RWPE1 (cell line): ENCODE measurements at regions not wholly inside any gene's neighbourhood (a gene's known extent, or its start where the extent isn't known, plus 50 kb on each side); places are given as distances from the start of the nearest gene placed in this dataset.
"Not testable (repeated sequence)": the region's sequence is repeated elsewhere in the genome, so short reads cannot be mapped to it uniquely, and the experiment has no call there.

Experiments used
- CTCF ChIA-PET: fragments of 350-600 bp; sonication (Branson Sonifier 250); formaldehyde crosslinking; extraction: SDS; loops from one replicate; lab custom pipeline; 2021; lab: Yijun Ruan, JAX
- POLR2A ChIA-PET: fragments of 400-600 bp; formaldehyde crosslinking; extraction: SDS; loops from one replicate; lab custom pipeline; 2020; ENCODE audit warnings: antibody characterized with exemption; ENCODE audit not compliant: low non-redundant PET; lab: Yijun Ruan, JAX
- DNase-seq: peaks from one replicate; pipeline ENCODE4 v3.0.0; 2012; ENCODE audit warnings: low spot score
- H3K27ac ChIP-seq: fragments of 450-650 bp; 2 replicates; pipeline ENCODE4 v1.5.1; 2017

- DNase-seq, CTCF ChIA-PET, POLR2A ChIA-PET, H3K27ac ChIP-seq: not testable (repeated sequence)
Measured at GRCh38 chr2:111447482-111447881, 326.8 kb downstream of the BCL2L11 start.

DNA sequence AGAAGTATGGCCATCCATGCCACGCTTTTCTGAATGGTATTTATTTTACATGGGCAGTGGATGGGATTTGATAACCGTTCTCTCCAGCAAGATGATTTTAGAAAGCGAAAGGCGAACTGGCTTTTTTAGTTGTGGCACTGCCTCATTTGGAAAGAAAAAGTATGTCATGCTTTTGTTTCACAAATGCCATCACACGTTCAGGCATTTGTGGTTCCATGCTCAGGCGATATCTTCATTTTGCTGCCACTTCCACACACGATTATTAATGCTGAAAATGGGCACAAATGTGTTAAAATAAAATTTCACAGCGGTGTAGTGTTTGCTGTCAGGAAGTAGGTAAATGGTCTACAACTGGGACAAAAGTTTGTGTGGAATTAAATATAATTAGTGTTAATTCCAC, 328.1 kb downstream of the BCL2L11 start:
- DNase-seq, CTCF ChIA-PET, H3K27ac ChIP-seq, POLR2A ChIA-PET: not testable (repeated sequence)

- POLR2A ChIA-PET, CTCF ChIA-PET, H3K27ac ChIP-seq, DNase-seq: not testable (repeated sequence)
Measured at GRCh38 chr2:111450526-111450925, 329.8 kb downstream of the BCL2L11 start.

- H3K27ac ChIP-seq, CTCF ChIA-PET, POLR2A ChIA-PET, DNase-seq: not testable (repeated sequence)
Measured at GRCh38 chr2:111451692-111452199, 331.0 kb downstream of the BCL2L11 start.

DNA sequence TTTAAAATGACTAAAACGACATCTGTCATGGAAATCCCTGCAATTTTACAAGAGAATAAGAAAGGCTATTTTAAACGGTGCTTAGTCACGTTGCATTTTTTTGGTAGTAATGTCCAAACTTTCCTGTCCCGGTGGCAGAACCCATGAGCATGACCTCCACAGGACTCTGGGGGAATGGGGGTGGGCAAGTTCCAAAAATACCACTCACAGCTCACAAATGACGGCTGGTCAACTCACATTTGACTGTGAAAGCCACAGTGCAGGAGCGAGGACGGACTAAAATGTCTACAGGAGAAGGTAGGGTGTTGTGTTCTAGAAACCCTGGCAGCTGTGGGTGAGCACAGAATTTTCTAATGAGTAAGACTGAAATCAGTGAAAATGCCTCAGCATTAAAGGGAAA, 331.5 kb downstream of the BCL2L11 start:
- H3K27ac ChIP-seq, CTCF ChIA-PET, POLR2A ChIA-PET, DNase-seq: not testable (repeated sequence)

GRCh38 chr2:111453308-111453707, 332.6 kb downstream of the BCL2L11 start:
- H3K27ac ChIP-seq, DNase-seq, POLR2A ChIA-PET, CTCF ChIA-PET: not testable (repeated sequence)

GRCh38 chr2:111453816-111454215, 333.1 kb downstream of the BCL2L11 start:
- DNase-seq, POLR2A ChIA-PET, H3K27ac ChIP-seq, CTCF ChIA-PET: not testable (repeated sequence)

DNA sequence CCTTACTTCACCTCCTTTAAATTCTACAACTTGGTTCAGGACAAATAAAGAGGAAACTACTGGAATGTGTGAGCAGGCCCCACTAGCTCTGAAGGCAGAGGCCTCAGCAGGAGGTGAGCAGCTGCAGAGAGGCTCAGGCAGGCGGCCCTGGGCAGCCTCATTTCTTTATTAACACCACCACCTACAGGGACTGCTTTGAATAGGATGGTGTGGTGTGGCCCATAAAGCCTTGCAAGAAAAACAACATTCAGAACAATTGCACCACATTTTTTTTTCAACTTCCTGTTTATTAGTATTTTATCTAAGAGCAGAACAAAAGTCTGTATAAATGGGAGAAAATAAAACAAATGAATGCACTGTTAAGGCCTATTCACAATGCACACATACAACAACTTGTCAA, 333.7 kb downstream of the BCL2L11 start:
- CTCF ChIA-PET, POLR2A ChIA-PET, H3K27ac ChIP-seq, DNase-seq: not testable (repeated sequence)

GRCh38 chr2:111455016-111456015, 334.6 kb downstream of the BCL2L11 start:
- H3K27ac ChIP-seq, result not testable (repeated sequence)

DNA sequence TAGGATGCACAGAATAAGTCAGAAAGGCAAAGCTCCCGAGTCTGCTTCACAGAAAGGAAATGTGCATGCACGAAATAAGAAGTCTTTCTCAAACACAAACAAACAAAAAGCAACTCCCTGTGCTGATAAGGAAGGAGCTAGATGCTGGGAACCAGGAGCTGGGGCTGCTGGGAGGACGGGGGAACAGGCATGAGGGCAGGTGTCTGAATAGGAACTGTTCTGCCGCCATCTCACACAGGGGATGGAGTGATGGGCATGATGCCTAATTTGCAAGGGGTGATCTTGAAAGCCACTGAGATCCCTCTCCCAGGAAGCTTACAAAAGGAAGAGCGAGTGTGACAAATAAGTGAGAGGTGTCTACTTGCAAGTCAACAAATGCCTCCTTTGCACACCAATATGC, 336.5 kb downstream of the BCL2L11 start:
- POLR2A ChIA-PET, DNase-seq, H3K27ac ChIP-seq, CTCF ChIA-PET: not testable (repeated sequence)

More at GRCh38 chr2:111455016-111456015, 334.6 kb downstream of the BCL2L11 start:
- DNase-seq, CTCF ChIA-PET, POLR2A ChIA-PET: not testable (repeated sequence)

DNA sequence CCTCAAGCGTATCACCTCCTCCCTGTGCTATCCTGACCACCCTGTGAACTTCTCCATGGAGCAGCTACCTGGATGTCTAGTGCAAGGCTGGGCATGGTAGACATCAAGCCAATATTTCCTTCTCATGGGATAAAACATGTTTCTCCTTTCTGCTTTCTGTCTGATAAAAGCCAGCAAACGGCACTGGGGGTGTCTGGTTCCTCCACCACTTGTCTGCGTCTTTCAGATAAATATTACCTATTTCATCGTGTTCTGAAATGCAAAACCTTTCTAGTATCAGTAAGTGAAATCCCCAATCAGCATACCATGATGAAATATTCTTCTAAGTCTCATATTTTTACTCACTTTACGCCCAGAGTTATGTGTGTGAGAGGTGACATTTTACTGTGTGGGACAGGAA, 340.2 kb downstream of the BCL2L11 start:
- CTCF ChIA-PET, DNase-seq, POLR2A ChIA-PET, H3K27ac ChIP-seq: not testable (repeated sequence)

DNA sequence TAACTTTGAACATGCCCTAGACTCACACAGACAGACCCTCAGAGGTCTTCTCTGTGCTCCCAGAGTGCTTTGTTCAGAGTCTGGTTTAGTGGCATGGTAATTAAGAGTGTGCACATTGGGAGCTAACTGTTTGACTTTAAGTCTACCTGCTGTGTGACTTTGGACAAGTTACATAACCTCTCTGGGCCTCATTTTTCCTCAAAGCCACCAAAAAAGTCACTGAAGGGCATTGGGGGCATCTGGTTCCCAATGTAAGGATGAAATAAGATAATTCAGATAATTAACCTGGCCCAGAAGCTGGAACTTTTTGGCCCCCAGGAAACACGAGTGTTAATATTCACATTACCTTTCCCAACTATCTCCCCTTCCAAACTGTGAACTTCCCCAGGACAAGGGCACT, 341.1 kb downstream of the BCL2L11 start:
- CTCF ChIA-PET, H3K27ac ChIP-seq, DNase-seq, POLR2A ChIA-PET: not testable (repeated sequence)

DNA sequence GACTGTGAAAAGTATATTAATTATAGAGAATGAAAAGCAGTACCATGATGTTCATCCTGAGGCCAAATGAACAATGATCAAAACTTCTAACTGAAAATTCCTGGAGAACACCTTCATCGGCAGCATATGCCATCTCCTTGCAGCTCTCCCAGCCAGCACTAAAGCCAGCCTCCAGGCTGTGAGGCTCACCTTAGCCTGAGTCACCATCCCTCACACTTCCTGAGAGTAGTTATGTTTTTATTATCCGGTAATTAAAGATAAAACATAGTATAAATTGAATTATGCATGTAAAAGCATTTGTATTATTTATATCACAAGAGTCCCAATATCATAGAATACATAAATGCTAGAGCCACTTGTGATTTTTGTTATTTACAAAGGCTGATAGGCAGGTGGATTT, 341.9 kb downstream of the BCL2L11 start:
- CTCF ChIA-PET, POLR2A ChIA-PET, H3K27ac ChIP-seq, DNase-seq: not testable (repeated sequence)

DNA sequence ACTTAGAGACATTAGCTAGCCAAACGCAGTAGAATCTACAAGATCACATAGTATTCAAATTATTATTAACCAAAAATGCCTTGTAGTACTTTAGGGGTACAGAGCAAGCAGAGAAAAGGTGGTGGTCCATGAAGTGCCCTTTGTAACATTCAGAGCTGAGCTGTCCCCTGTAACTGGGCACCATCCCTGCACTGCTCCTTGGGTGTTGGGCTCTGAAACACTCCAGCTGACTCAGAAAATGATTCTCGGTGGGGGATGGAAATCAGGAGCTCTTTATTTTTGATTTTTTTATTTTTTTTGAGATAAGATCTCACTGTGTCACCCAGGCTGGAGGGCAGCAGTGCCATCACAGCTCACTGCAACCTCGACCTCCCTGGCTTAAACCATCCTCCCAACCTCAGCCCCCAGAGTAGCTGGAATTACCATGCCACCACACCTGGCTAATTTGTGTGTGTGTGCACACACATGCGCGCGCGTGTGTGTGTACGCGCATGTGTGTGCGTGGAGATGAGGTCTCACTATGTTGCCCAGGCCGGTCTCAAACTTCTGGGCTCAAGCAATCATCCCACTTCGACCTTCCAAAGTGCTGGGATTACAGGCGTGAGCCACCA, 342.6 kb downstream of the BCL2L11 start:
- H3K27ac ChIP-seq, result peak overlapping the region; percentile 55; the same call in 1 of the 2 replicates

DNA sequence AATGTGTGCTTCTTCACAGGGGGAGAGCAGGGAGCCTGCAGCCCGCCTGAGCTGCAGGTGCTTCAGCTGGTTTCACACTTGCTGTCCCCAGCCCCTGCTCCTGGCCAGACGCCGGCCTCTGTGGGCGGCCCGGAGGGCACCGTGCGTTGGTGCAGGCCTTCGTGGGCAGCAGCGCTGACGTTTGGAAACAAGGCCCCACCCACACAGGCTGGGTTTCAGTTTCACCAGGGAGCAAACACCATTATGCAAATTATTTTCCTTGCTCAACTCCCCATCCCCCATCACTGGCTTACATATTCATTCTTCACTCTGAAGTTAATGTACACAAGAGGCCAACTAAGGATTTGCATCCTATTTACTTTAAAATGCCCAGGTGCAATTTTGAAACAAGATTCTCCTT, 343.2 kb downstream of the BCL2L11 start:
- POLR2A ChIA-PET, CTCF ChIA-PET, DNase-seq: not testable (repeated sequence)
- peak overlapping the region; percentile 55; the same call in 1 of the 2 replicates for H3K27ac ChIP-seq

More for the DNA sequence above, 342.6 kb downstream of the BCL2L11 start:
- POLR2A ChIA-PET, CTCF ChIA-PET, DNase-seq: not testable (repeated sequence)

DNA sequence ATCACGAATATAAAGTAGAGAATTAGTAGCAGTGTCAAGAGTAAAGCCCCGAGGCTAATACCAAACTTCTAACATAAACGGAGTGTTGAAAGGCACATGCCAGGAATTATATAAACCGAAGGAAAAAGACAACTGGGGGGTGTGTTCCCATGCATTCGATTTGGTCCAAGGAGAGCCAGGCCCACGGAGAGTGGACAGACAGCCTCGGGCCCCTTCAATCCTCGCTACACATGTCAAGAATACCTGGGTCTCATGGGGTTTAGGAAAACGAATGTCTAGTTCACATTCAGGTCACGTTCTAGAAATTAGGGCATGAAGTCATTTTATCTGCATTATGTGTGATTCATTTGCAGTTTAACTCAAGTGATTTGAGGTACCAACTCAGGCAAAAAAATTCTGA, 343.7 kb downstream of the BCL2L11 start:
- CTCF ChIA-PET, POLR2A ChIA-PET, H3K27ac ChIP-seq, DNase-seq: not testable (repeated sequence)

- DNase-seq, CTCF ChIA-PET, POLR2A ChIA-PET, H3K27ac ChIP-seq: not testable (repeated sequence)
Measured at GRCh38 chr2:111465521-111465920, 344.8 kb downstream of the BCL2L11 start.
